Anterior cingulate cortex (tissue), 58 donors: ENCODE measurements at regions not wholly inside any gene's neighbourhood (a gene's known extent, or its start where the extent isn't known, plus 50 kb on each side); places are given as distances from the start of the nearest gene placed in this dataset.
"Not testable (repeated sequence)": the region's sequence is repeated elsewhere in the genome, so short reads cannot be mapped to it uniquely, and the experiment has no call there.

Source experiments
- DNase-seq, 58 donors: peaks; one replicate each; lab custom pipeline; 2025; lab: John Stamatoyannopoulos, UW

- DNase-seq: no peak
Measured at GRCh38 chr13:71219698-71220415, 647.1 kb downstream of the DACH1 start.

GRCh38 chr13:71218960-71219359 lies 648.0 kb downstream of the DACH1 start:
- DNase-seq: no peak

DNA sequence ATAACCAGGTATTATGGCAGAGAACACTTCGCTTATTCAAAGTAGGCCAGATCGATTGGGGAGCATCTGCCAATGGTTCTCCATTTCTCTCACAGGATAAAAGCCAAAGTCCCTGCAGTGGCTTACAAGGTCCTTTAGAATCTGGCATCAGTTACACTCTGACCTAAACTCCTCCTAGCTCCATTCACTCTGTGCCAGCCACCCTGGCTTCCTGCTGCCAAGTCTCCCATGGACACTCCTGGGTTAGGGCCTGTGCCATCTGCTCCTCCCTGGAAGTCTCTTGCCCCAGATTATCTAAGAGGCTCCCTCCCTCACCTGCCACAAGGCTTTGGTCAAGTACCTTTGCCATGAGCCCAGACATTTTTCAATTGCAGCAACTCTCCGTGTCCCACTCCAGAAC lies 649.2 kb downstream of the DACH1 start:
- DNase-seq: no peak

DNA sequence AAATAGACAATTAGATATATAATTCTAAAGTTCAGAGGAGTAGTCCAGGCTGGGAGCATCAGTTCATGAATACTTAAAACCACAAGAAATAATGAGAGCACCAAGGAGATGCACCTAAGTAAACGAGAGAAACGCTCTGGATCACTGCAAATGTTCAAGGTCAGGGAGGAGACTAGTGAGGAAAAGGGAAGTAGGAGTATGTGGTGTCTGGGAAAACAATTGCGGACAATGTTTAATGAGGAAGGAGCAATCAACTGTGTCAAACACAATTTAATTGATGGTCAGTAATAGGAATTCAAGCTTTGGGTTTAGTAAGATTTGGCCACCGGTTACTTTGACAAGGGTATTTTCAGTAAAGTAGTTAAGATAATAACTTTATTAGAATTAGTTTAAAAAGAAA lies 652.2 kb downstream of the DACH1 start:
- no peak for DNase-seq

- DNase-seq: no peak
Measured at GRCh38 chr13:71214357-71214756, 652.6 kb downstream of the DACH1 start.

DNA sequence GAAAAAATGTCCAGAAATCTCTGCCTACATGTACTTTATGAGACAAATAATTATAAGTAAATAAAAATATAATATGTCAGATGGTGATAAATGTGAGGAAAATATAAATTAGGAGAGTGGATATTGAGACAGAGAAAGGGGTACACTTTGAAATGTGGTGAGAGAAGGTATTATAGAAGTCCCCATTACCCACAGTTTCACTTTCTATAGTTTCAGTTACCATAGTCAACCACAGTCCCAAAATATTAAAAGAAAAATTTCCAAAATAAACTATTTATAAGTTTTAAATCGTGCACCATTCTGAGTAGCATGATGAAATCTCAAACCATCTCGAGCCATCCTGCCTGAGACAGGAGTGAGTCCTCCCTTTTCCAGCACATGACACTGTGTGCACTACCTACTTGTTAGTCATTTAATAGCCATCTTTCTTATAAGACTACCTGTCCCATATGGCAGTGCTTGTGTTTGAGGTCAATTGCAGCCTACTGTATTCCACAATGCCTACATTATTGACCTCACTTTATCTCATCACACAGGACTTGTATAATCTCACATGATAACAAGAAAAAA lies 653.7 kb downstream of the DACH1 start:
- DNase-seq: no peak

DNA sequence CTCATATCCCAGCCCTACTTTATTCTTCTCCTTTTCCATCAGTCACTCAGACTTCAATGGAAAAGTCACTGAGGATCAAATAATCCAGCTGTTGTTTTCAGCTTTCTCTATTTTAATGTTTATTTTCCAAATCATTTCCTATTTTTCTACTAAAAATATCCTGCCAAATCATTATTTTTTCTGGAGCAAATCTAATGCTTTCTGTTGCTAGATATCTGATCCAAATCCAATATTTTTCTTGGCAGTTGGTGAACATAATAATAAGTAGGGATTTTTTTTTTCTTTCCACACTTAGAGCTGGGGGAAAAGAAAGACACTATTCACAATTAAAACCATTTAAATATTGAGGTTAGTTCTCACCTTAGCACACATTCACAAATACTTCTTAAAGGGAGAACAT lies 656.1 kb downstream of the DACH1 start:
- no peak for DNase-seq

DNA sequence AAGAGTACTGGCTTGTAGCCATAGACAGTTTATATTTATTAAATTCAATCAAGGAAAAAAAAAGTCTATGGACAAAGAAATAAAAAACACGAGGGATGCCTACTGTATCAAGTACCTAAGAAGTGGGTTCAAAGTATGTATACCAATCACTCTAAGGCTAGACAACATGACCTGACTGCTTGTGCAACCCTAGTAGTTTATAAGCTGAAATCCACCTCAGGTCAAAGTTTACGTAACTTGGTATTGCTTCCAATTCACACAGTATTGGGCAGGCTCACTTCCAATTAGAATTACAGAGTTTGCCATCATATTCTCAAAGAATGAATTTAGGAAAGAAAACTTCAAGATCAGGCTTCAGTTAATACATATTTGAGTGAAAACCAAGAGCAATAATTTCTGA lies 657.8 kb downstream of the DACH1 start:
- no peak for DNase-seq

GRCh38 chr13:71184583-71184982 lies 682.4 kb downstream of the DACH1 start:
- not testable (repeated sequence) for DNase-seq

- DNase-seq: not testable (repeated sequence)
Measured at GRCh38 chr13:71183352-71183751, 683.7 kb downstream of the DACH1 start.

GRCh38 chr13:71171740-71172139 lies 695.3 kb downstream of the DACH1 start:
- no peak for DNase-seq

DNA sequence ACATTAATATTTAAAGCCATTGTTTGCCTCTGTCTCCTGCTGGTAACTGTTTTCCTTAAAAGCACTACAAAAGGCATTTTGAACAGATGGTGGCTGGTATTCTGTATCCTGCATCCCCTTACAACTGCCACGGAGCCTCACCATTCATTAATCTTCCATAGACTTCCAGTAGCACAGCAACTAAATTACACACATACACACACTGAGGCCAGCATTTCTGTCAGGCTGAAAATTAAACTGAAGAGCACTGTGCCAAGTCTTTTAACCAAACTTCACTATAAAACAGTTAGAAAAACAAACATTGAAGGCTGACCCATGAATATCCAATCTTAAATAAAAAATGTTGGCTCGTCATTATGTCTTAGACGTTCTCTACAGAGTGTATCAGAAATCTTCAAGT lies 697.8 kb downstream of the DACH1 start:
- DNase-seq: no peak

GRCh38 chr13:71156550-71156949 lies 710.5 kb downstream of the DACH1 start:
- no peak for DNase-seq

DNA sequence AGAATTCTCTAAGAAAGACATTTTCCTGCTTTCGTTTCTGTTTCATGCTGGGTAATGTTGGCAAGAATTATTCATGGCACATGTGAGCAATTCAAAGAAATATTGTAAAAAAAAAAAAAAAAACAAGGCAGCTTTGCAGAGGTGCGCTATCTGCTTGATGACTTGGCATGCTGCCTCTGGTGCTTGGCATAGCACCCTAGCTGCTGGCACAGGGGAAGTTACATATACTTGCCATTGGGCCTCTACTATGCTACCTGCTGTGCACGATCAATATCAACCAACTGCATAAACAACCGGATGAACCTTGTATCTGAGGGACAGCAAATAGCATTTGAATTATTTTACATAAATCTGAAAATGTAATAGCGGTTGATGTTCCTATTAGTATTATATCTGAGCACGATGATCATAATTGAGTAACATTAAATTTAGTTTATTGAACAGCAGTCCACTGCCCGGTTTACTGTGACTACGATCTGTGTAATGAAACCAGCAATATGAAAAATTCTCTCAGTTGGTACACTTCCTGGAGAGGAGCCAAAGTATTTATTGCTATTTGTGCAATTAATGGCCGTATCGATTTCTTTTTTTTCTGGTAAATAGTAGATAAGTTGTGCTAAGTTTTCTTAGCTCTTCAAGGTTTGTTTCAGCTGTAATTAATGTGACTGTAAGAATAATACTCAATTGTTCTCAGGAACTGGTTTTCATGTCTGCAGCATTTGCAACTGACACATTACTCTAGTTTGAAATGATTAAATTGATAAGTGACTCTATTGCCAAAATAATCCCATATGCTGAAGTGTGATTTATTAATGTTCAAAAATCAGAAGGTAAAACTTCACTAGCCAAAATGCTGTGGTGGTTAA lies 717.3 kb downstream of the DACH1 start:
- DNase-seq: no peak

- no peak for DNase-seq
Measured at GRCh38 chr13:71149046-71149445, 718.0 kb downstream of the DACH1 start.

DNA sequence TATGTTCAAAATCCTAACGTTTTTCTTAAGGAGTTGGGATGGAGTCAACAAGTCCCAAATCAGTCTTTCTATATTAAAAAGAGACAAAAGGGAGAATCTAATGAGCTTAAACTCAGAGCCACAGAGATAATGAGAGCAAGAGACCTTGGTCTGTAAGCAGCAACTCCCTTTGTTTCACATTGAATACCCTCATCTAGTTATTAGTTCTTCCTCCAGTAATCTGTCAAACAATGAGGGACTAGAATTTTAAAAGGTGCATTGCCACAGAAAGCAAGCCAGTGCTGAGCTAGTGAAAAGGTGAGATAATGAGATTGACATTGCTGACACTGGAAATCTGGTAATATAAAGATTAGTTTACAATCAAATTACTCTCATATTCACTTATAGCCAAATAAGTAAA lies 718.6 kb downstream of the DACH1 start:
- no peak for DNase-seq

GRCh38 chr13:71144883-71145282 lies 722.1 kb downstream of the DACH1 start:
- DNase-seq: no peak

DNA sequence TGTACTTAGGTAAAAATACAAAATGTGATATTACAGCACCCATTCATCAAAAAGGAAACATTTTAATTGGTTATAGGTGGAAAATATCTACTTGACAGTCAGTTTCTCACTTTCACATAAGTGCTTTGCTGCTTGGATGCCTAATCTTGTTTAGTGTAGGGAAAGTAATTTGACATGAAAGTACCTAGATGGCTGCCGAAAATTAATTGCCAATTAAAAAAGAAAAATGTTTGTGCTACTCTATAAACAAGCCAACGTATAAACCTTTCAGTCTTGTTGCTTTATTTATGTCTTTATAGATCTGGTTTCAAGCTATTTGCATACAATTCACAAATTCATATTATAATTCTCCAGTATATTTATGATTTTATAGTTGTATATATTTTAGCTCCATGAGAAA lies 729.9 kb downstream of the DACH1 start:
- DNase-seq: no peak

- no peak for DNase-seq
Measured at GRCh38 chr13:71124230-71124629, 742.8 kb downstream of the DACH1 start.

- DNase-seq: no peak
Measured at GRCh38 chr13:71118779-71119364, 748.1 kb downstream of the DACH1 start.

GRCh38 chr13:71117920-71118319 lies 749.1 kb downstream of the DACH1 start:
- no peak for DNase-seq
